ENCODE measurements at regions not wholly inside any gene's neighbourhood (a gene's known extent, or its start where the extent isn't known, plus 50 kb on each side); places are given as distances from the start of the nearest gene placed in this dataset.
"Not testable (repeated sequence)": the region's sequence is repeated elsewhere in the genome, so short reads cannot be mapped to it uniquely, and the experiment has no call there.

DNA sequence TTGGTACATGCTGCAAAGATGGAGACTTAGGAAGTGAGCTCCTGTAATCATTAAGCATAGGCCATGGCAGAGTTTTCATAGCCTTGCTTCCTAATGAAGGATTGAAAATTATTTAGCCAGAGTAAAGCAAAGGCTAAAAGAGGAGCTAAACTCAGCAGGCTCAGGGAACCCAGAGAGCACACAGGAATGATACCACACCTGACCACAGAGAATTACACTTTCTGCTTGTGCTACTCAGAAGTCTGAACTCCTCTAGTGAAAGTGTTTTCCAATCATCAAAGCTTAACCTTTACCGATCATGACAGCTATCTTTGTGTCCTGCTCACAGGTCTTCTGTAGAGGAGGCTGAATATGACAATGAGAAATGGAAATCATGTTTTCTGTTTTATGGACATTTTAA is 347.7 kb downstream of the OTUD1 start:
- H3K4me3 ChIP-seq (ENCODE audit: low read depth, low read length), result no peak overlapping the region
- TF ChIP-seq, protein P1, sequence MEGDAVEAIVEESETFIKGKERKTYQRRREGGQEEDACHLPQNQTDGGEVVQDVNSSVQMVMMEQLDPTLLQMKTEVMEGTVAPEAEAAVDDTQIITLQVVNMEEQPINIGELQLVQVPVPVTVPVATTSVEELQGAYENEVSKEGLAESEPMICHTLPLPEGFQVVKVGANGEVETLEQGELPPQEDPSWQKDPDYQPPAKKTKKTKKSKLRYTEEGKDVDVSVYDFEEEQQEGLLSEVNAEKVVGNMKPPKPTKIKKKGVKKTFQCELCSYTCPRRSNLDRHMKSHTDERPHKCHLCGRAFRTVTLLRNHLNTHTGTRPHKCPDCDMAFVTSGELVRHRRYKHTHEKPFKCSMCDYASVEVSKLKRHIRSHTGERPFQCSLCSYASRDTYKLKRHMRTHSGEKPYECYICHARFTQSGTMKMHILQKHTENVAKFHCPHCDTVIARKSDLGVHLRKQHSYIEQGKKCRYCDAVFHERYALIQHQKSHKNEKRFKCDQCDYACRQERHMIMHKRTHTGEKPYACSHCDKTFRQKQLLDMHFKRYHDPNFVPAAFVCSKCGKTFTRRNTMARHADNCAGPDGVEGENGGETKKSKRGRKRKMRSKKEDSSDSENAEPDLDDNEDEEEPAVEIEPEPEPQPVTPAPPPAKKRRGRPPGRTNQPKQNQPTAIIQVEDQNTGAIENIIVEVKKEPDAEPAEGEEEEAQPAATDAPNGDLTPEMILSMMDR (IDR thresholded peaks at IDR 0.05; ENCODE audit: low read depth, low read length, missing control alignments), result no peak
- DNase-seq (ENCODE audit: low read depth), result no peak
- in situ Hi-C loops (cut with HindIII; ENCODE audit: low sequenced_read_pairs), result no loop called here

DNA sequence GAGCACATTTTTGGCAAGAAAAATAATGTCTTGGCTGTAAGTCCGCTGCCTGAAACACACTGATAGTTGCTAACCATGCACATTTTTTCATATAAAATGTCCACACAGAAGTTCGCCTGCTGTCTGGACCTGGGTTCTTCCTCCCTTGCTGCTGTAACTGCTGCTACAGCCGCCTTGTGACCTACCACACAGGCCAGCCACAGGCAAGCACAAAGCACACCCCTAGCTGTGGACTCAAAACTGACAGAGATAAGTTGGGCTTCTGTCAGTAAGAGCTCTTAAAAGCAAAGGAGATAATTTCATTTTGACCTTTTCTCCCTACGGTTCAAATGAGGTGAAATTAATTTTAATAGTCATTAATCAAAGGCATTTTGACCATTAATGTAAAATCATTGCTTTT is 354.7 kb downstream of the OTUD1 start:
- no peak for DNase-seq (ENCODE audit: low read depth)
- TF ChIP-seq, protein P1 (IDR thresholded peaks at IDR 0.05; ENCODE audit: low read depth, low read length, missing control alignments), result no peak
- in situ Hi-C loops (cut with HindIII; ENCODE audit: low sequenced_read_pairs), result no loop called here
- H3K4me3 ChIP-seq (ENCODE audit: low read depth, low read length), result no peak overlapping the region

DNA sequence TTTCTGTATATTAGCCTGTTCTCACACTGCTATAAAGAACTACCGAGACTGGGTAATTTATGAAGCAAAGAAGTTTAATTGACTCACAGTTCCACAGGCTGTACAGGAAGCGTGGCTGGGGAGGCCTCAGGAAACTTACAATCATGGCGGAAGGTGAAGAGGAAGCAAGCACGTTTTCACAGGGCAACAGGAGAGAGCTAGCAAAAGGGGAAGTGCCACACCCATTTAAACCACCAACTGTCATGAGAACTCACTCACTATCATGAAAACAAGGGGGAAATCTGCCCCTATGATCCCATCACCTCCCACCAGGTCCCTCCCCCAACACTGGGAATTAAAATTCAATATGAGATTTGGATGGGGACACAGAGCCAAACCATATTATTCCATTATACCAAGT is 358.6 kb downstream of the OTUD1 start:
- in situ Hi-C loops (cut with HindIII; ENCODE audit: low sequenced_read_pairs); H3K4me3 ChIP-seq (ENCODE audit: low read depth, low read length); DNase-seq (ENCODE audit: low read depth): not testable (repeated sequence)

DNA sequence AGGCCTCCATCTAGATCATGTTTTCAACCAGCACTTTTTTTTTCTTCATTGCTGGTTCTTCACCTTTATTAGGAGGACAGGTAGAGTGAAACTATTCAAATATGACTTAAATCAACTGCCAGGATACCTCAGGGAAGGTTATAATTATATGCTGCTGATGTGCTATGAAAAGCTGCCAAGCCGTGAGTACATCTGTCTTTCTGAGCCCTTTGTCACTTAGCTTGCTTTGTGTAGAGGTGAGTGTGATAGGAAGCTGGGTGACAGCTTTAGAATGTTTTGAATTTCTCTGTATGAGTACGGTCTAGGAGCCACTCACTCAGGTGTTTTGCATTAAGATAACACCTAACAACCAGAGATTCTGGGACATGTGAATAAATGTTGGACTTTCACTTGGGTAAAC is 365.2 kb downstream of the OTUD1 start:
- TF ChIP-seq, protein P1 (IDR thresholded peaks at IDR 0.05; ENCODE audit: low read depth, low read length, missing control alignments), result no peak
- in situ Hi-C loops (cut with HindIII; ENCODE audit: low sequenced_read_pairs), result no loop called here
- no peak overlapping the region for H3K4me3 ChIP-seq (ENCODE audit: low read depth, low read length)
- DNase-seq (ENCODE audit: low read depth), result no peak

DNA sequence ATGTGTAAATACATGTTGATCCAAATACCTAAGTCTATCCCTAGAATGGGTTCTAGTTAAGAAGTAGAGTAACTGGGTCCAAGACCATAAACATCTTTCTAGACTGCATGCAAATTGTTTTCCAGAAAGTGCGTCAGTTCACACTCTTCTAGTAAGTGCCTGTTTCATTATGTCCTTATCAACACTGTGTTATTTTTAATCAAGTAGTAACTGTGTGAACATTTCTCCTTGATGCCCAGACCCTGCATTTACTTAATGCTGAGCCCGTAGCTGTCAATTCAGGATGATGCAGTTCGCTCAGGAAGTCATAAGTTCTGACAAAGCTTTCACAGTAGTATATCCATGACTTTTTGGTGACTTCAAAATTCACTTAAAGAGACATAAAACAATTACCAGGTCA is 374.8 kb downstream of the OTUD1 start:
- in situ Hi-C loops (cut with HindIII; ENCODE audit: low sequenced_read_pairs), result no loop called here
- TF ChIP-seq, protein P1 (IDR thresholded peaks at IDR 0.05; ENCODE audit: low read depth, low read length, missing control alignments), result no peak
- no peak overlapping the region for H3K4me3 ChIP-seq (ENCODE audit: low read depth, low read length)
- no peak for DNase-seq (ENCODE audit: low read depth)

DNA sequence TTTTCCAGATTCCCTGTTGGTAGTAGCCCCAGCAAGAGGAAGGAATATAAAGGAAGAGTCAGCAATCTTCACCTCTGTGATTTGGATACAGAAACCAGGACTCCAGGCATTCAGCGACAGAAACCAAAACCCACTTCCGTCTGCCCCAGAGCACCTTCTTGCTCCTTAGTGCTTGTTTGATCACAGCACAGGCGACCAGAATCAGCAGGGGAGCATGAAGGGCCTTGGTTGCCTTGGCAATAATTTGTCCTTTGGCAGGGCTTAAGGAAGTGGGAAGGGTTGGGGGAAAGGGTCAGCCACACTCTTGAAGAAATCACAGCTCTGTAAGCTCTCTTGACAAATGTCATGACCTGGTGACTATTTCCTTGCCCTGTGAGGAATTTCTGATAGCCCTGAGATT is 379.6 kb downstream of the OTUD1 start:
- no peak for DNase-seq (ENCODE audit: low read depth)
- in situ Hi-C loops (cut with HindIII; ENCODE audit: low sequenced_read_pairs), result no loop called here
- TF ChIP-seq, protein P1 (IDR thresholded peaks at IDR 0.05; ENCODE audit: low read depth, low read length, missing control alignments), result no peak
- no peak overlapping the region for H3K4me3 ChIP-seq (ENCODE audit: low read depth, low read length)

DNA sequence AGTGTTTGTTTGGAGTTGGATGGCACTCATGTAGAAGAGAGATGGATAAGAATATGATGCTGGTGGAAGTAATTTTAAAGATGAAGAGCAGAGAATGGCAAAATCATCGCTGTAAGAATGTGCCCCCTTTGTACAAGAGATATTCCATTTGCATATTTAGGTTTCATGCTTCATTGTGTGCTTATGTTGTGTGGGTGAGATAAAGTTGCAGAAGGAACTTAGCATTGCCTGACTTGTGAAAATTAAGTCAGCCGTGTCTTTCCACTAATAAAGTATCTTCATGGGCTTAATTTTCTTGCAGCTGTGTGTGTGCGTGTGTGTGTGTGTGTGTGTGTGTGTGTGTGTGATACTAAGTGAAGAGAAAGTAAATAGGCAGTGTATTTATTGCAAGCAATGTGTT is 381.9 kb downstream of the OTUD1 start:
- no peak for DNase-seq (ENCODE audit: low read depth)
- in situ Hi-C loops (cut with HindIII; ENCODE audit: low sequenced_read_pairs), result no loop called here
- no peak overlapping the region for H3K4me3 ChIP-seq (ENCODE audit: low read depth, low read length)
- TF ChIP-seq, protein P1 (IDR thresholded peaks at IDR 0.05; ENCODE audit: low read depth, low read length, missing control alignments), result no peak
